AG09309 (cell line): ENCODE measurements at regions not wholly inside any gene's neighbourhood (a gene's known extent, or its start where the extent isn't known, plus 50 kb on each side); places are given as distances from the start of the nearest gene placed in this dataset.

ENCODE experiments used
- DNase-seq: peaks from one replicate; pipeline ENCODE4 v3.0.0-alpha.2; 2010; ENCODE audit warnings: low read depth
- H3K4me3 ChIP-seq: 2 replicates; pipeline ENCODE4 v1.5.1; 2011; ENCODE audit warnings: mild to moderate bottlenecking, low read depth, low read length, moderate library complexity; ENCODE audit not compliant: control insufficient read depth
- TF ChIP-seq, protein P1 (sequence below): IDR thresholded peaks from 2 replicates; pipeline ENCODE4 v1.5.1; 2011; ENCODE audit warnings: mild to moderate bottlenecking, low read depth, low read length, inconsistent platforms; ENCODE audit not compliant: insufficient read depth, control insufficient read depth; ENCODE audit errors: missing control alignments

DNA sequence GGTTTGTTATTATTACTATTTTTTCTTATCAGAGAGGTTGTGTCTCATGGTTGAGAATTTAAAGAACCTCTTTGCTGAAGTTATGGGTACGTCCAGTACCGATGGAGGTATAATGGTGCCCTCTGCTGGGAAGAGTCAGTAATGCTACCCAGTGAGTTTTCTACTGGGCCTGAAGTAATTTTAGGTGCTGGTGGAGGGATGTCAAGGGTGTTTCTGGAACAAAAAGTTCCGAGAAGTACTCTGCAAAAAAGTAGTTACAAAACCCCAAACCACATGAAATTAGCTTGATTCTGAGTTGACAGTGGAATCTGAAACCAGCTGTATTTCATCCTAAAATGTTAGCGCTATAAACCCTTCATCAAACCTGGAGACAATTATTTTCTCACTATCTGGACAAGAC lies 102.5 kb upstream of the MID1 start:
- TF ChIP-seq, protein P1, sequence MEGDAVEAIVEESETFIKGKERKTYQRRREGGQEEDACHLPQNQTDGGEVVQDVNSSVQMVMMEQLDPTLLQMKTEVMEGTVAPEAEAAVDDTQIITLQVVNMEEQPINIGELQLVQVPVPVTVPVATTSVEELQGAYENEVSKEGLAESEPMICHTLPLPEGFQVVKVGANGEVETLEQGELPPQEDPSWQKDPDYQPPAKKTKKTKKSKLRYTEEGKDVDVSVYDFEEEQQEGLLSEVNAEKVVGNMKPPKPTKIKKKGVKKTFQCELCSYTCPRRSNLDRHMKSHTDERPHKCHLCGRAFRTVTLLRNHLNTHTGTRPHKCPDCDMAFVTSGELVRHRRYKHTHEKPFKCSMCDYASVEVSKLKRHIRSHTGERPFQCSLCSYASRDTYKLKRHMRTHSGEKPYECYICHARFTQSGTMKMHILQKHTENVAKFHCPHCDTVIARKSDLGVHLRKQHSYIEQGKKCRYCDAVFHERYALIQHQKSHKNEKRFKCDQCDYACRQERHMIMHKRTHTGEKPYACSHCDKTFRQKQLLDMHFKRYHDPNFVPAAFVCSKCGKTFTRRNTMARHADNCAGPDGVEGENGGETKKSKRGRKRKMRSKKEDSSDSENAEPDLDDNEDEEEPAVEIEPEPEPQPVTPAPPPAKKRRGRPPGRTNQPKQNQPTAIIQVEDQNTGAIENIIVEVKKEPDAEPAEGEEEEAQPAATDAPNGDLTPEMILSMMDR: peak; percentile 66
- H3K4me3 ChIP-seq: no peak overlapping the region
- peak; percentile 40 for DNase-seq

DNA sequence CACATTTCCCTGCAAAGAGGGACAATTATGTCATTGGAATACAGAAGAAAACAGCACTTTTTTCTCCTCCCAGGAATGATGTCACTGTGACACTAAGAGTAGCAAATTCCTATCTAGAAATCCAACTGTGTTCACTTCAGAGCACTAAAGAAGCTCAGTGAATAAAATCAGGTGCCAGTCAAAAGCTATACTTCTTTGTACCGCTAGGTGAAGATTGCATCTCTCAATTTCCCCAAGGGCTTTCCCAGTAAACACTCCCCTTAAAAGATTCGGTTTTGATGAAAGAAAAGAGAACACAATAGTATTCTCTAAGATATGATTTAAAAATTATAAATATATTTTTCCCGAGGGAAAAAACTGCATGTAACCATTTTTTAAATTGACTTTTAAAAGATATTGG lies 104.7 kb upstream of the MID1 start:
- TF ChIP-seq, protein P1: no peak
- H3K4me3 ChIP-seq: no peak overlapping the region
- no peak for DNase-seq

GRCh38 chrX:10726647-10727046 lies 106.3 kb upstream of the MID1 start:
- peak; percentile 66 for DNase-seq
- H3K4me3 ChIP-seq: no peak overlapping the region
- TF ChIP-seq, protein P1: no peak

DNA sequence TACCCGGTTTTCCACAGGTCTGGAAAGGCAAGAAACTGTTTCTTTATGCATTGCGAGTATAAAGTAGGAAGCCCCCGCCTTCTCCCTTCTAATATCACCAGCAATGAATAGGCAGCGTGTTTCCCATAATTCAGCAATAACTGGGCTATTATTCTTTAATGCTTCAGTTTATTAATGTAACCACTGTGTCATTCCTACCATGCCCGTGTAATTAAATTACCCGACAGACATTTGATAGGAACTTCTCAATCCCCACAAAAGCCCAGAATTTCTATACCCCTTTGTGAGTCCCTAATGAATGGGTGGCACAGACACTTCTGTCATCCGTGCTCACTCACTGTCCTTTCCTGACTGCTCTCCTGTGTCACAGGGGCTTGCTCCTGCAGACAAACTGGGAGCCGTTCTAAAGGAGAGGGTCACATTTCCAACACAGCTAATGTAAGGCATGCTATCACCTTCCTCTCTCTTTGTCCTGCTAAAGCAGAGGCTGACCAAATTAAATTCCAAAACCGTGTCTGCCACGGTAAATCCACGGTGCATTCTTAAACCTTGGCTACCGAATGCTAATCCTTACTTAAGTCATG lies 108.5 kb upstream of the MID1 start:
- no peak for DNase-seq
- TF ChIP-seq, protein P1: no peak
- no peak overlapping the region for H3K4me3 ChIP-seq

DNA sequence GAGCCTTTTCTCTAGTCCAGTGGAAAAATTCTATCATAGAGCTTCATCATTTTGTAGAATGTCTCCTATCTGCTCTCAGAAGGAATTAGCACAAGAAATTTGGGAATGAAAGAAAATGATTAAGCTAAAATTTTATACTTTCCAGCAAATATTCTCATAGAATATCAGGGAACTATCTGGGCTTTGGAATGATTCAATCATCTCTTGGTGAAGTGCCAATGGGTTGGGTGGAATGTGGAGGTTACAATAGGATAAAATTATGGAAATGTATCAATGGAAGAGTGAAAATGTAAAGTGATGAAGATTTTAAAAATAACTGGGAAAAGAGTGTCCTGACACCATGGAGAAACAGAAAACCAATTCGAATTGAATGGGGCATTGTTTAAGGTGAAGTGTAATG lies 119.0 kb upstream of the MID1 start:
- DNase-seq: no peak
- TF ChIP-seq, protein P1: no peak
- H3K4me3 ChIP-seq: no peak overlapping the region

DNA sequence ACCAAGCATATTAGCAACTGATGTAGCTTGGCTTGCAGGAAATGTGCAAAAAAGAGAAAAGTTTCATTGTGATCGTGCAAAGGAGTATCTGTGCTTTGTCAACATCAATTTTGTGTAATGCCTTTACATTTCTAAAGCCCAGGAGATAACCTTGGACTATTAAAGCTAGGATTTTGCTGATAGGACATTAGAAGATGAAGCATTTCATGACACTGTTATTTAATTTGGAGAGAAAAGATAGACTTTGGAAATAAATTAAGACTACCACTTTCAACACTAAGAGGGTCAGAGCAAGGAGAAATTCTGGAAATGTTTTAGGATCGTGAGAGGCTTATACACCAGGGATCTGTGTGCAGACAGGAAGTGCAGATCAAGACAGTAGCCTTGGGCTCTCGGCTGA lies 120.6 kb upstream of the MID1 start:
- no peak overlapping the region for H3K4me3 ChIP-seq
- no peak for DNase-seq
- TF ChIP-seq, protein P1: no peak

GRCh38 chrX:10741550-10741949 lies 121.2 kb upstream of the MID1 start:
- TF ChIP-seq, protein P1: no peak
- peak; percentile 13 for DNase-seq

More at GRCh38 chrX:10741550-10741949, 121.2 kb upstream of the MID1 start:
- H3K4me3 ChIP-seq: no peak overlapping the region
